NCI-H2029 treated with DMSO at 0.1 percent for 48 hours (cell line): ENCODE measurements at regions not wholly inside any gene's neighbourhood (a gene's known extent, or its start where the extent isn't known, plus 50 kb on each side); places are given as distances from the start of the nearest gene placed in this dataset.
A peak's percentile ranks its signal among the peaks of the same experiment; 100 is the strongest.
"Not testable (repeated sequence)": the region's sequence is repeated elsewhere in the genome, so short reads cannot be mapped to it uniquely, and the experiment has no call there.

Experiments used
- DNase-seq: peaks from one replicate; lab custom pipeline; 2025; lab: John Stamatoyannopoulos, UW

DNA sequence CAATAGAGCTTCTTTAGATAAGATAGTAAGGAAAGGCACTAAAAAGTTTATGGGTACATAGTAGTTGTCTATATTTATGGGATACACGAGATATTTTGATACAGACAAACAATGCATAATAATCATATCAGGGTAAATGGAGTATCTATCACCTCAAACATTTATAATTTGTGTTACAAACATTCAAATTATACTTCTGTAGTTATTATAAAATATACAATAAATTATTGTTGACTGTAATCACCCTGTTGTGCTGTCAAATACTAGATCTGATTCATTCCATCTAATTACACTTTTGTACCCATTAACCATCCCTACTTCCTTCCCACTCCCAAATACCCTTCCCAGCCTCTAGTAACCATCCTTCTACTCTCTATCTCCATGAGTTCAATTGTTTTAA, 179.7 kb downstream of the FOXG1 start:
- no peak for DNase-seq

DNA sequence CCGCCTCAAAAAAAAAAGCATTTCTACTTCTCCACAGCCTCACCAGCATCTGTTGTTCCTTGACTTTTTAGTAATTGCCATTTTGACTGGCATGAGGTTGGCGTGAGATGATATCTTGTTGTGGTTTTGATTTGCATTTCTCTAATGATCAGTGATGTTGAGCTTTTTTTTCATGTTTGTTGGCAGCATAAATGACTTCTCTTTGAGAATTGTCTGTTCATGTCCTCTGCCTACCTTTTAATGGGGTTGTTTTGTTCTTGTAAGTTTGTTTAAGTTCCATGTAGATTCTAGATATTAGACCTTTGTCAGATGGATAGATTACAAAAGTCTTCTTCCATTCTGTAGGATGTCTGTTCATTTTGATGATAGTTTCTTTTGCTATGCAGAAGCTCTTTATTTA, 182.9 kb downstream of the FOXG1 start:
- no peak for DNase-seq

DNA sequence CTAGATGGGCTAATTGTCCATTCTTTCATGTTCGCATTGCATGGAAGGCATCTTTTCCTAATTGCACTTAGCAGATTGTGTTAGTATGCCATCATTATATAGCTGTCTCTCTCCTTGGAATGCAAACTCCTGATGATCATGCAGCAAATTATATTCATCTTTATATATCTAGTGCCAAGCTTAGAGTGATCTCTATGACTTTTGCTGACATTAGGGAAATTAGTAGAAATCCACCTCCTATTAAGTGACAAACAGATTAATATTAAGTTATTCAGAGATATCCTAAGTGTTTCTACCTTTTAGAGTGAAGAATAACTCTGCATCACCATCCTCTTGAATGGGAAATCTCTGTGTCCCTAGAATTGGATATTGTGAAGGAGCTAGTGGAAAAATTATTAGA, 185.6 kb downstream of the FOXG1 start:
- DNase-seq, result no peak

DNA sequence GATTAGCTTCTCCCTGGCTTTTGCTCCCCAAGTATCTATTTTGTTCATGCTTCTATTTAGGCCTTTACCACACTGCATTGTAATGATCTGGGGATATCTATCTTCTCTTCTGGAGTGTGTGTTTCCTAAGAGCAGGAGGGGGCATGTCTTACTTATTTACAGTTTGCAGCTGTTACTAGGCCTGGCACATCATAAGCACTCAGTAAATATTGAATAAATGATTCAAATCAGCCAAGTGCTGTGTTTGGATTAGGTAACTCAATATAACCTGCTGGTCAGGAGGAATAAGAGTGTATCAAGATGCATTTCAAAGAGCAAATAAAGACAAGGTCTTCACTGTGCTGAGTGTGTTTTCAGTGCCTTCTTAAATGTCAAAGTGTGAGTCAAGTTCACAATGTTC, 186.1 kb downstream of the FOXG1 start:
- DNase-seq, result peak; percentile 59

DNA sequence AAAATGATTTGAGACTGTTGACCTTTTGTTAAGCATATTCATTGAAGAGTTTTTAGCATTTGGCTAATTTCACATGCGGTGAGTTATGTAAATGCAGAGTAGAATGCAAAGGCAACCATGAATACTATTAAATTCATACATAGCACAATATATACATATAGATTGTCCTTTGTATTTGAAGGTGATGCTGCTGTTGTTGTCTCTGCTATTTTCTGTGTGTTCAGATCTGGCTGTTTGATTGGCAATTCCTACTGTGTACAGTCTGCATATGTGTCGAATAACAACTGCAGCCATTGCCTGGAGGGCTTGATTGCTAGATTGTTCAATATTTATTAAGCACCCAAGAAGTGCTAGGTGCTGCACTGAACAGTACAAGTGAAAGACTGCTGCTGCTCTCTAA, 187.4 kb downstream of the FOXG1 start:
- DNase-seq, result no peak

DNA sequence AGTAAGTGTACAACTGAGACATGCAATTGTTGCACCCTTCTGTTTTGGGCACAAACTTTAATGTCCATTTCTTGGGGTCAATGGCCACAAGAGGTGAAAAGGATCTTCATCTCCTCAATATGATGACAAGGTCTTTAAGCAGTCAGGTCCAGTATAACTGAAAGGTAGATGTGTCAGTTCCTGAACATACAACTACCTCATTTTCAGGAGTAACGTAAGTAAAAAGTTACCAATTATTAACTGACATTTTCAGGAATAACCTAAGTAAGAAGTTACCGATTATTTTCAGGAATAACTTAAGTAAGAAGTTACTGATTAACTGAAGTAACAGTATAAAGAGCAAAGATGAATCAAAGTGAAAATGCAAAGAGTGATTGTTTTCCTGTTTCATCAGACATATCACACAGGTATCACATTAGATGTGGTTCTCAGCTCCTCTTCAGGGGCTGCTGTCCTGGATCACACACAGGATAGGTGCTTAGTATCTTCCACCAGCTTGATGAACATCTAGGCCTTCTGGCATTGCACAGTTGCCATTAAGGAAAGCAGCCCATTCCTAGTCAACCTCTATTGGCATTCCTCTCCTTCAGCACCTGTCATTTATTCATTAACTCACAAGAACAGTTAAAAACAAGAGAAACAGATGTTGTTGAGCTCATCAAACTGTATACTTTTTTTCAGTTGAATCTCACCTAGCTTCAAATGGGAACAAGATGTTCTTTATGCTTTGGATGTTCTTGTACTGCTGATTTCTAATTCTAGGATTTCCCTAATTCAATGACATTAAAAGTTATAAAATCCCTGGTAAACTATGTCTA, 200.0 kb downstream of the FOXG1 start:
- DNase-seq, result no peak

DNA sequence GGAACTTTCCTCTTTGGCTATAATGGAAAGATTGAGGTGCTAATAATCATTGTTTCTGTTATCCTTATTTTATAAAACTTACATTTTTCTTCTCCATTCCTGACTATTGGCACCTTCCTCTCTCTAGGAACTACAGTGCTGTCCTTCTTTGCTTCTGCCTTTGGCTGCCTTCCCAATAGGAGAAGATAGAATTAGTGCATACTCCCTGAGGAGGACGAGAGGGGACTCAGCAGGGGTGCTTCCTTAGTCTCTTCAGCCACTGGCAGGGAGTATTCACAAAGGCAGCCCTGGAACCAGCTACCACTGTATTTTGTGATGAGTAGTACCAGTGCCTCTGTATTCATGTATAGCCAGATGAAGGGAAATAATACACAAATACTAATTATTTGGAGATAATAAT, 208.5 kb downstream of the FOXG1 start:
- no peak for DNase-seq

DNA sequence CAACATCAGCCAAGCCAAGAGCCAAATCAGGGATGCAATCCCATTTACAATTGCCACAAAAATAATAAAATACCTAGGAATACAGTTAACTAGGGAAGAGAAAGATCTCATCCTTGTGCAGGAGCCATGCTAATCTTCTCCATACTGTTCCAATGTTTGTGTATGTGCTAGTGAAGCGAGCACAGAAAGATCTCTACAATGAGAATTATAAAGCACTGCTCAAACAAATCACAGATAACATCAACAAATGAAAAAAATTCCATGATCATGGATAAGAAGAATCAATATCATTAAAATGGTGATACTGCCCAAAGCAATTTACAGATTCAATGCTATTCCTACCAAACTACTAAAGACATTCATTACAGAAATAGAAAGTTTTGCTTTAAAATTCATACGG, 215.6 kb downstream of the FOXG1 start:
- DNase-seq, result no peak

DNA sequence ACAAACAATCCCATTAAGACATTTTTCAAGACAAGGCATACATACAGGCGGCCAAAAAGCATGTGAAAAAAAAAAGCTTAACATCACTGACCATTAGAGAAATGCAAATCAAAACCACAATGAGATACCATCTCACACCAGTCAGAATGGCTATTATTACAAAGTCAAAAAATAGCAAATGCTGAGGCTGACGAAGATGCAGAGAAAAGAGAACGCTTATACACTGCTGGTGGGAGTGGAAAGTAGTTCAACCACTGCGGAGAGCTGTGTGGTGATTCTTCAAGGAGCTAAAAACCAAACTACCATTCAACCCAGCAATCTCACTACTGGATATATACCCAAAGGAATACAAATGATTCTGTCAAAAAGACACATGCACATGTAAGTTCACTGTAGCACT, 216.7 kb downstream of the FOXG1 start:
- no peak for DNase-seq

DNA sequence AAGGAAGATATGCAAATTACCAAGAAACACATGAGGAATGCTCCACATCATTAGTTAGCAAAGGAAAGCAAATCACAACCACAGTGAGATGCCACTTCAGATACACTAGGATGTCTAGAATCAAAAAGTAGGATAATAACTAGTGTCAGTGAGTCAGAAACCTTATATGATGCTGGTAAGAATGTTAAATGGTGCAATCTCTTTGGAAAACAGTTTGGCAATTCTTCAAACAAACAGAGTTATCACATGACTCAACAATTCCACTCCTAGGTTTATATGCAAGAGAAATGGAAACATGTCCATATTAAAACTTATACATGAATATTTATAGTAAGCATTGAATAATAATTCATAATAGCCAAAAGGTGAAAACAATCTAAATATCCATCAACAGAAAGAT, 220.9 kb downstream of the FOXG1 start:
- DNase-seq, result no peak

DNA sequence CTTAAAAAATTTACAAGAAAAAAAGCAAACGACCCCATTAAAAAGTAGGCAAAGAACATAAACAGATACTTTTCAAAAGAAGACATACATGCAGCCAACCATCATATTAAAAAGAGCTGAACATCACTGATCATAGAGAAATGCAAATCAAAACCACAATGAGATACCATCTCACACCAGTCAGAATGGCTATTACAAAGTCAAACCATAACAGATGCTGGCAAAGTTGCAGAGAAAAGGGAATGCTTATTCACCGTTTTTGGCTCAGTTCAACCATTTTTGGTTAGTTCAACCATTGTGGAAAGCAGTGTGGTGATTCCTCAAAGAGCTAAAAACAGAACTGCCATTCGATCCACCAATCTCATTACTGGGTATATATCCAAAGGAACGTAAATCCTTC, 230.6 kb downstream of the FOXG1 start:
- DNase-seq, result not testable (repeated sequence)

DNA sequence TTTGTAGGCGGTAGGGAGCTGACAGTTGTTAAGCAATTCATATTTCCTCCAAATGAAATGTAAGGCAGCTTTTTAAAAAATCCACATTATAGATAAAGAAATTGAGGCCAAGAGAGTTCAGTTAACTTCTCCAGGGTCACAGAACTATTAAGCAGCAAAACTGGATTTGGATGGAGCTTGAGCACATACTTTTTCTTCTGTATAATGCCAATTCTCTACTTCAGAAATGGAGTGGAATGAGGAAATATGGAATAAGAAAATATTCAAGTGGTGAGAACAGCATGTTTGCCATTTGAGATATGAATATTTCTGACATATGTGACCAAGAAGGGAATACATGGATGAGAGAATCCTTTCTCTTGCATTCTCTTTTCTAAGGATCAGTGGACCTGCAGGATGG, 233.1 kb downstream of the FOXG1 start:
- no peak for DNase-seq

DNA sequence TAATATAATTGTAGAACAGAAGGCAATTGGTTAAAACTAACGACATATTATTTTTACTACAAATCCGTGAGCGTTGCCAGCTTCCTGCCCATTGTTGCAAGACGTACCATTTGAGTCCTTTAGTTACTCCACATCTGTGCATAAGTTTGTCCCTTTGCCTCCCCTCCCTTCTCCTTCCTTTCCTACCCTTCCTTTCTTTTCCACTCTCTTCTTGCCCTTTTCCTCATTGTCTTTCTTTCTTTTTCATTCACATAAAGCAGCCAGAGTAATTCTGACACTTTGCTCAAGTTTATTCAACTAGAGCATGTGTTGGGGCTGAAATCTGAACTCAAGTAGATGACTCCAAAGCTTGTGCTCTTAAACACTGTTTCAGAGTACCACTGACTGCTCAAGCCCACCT, 239.1 kb downstream of the FOXG1 start:
- DNase-seq, result no peak

DNA sequence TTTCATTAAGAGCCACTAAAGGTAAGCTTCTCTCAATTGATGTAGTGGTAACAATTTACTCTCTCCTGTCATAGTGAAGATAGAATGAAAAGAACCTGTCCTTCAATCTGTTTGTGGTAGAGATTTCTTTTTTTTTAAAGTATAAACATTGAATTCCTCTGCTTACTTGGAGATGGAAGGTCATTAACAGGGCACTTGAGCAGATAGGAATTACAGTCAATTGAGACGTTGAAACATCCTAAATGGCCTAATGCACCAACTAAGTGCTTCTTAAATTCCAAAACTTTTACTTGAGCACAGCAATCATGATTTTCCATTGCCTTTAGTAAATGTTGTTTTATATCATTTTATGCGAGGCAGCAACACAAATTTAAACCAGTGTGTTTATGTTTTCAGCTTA, 241.4 kb downstream of the FOXG1 start:
- DNase-seq, result no peak

DNA sequence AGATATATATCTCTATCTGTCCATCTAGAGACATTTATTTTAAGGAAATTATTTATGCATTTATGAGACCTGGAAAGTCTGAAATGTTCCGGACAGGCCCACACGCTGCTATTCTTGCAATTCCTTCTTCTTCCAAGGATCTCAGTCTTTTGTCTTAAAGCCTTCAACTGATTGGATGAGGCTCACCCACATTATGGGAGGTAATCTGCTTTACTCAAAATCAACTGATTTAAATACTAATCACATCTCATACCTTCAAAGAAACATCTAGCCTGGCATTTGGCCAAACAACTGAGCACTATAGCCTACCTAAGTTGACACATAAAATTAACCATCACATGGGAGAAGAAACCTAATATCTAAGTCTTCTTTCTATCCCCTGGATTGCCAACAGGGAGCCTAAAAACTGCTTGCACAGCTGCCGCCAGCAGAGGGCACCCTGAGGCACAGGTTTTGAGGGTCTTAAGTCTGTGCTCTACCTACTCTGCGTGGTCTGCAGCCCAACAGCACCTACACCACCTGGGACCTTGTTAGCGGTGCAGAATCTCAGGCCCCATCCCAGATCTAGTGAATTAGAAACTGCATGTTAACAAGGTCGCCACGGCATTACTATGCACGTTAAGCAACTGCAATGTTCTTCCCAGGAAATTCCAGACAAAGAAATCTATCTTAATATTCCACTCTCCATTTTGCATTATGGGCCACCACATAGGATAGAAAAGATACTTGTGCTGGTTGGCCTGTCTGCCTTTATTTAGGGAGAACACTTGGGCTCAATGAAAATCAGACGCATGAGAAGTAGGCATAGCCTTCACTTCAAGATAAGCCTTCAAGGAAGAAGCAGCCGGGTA, 249.7 kb downstream of the FOXG1 start:
- no peak for DNase-seq

DNA sequence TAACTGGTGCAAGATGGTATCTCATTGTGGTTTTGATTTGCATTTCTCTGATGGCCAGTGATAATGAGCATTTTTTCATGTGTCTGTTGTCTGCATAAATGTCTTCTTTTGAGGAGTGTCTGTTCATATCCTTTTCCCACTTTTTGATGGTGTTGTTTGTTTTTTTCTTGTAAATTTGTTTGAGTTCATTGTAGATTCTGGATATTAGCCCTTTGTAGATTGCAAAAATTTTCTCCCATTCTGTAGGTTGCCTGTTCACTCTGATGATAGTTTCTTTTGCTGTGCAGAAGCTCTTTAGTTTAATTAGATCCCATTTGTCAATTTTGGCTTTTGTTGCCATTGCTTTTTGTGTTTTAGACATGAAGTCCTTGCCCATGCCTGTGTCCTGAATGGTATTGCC, 256.9 kb downstream of the FOXG1 start:
- not testable (repeated sequence) for DNase-seq

DNA sequence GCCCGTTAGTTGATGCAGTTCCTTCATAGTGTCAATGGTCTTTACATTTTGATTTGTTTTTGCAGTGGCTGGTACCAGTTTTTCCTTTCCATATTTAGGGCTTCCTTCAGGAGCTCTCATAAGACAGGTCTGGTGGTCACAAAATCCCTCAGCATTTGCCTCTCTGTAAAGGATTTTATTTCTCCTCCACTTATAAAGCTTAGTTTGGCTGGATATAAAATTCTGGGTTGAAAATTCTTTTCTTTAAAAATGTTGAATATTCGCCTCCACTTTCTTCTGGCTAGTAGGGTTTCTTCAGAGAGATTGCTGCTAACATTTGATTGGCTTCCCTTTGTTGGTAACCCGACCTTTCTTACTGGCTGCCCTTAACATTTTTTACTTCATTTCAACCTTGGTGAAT, 260.9 kb downstream of the FOXG1 start:
- not testable (repeated sequence) for DNase-seq

DNA sequence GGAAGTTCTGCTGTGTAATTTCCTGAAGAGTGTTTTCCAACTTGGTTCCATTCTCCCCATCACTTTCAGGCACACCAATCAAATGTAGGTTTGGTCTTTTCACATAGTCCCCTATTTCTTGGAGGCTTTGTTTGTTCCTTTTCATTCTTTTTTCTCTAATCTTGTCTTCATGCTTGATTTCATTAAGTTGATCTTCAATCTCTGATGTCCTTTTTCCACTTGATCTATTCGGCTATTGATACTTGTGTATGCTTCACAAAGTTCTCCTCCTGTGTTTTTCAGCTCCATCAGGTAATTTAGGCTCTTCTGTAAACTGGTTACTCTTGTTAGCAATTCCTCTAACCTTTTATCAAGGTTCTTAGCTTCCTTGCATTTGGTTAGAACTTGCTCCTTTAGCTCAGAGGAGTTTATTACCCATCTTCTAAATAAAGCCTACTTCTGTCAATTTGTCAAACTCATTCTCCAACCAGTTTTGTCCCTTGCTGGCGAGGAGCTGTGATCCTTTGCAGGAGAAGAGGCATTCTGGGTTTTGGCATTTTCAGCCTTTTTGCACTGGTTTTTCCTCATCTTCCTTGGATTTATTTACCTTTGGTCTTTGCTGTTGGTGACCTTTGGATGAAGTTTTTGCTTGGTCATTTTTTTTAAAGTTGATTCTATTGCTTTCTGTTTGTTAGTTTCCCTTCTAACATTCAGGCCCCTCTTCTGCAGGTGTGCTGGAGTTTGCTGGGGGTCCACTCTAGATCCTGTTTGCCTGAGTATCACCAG, 261.5 kb downstream of the FOXG1 start:
- DNase-seq, result not testable (repeated sequence)

DNA sequence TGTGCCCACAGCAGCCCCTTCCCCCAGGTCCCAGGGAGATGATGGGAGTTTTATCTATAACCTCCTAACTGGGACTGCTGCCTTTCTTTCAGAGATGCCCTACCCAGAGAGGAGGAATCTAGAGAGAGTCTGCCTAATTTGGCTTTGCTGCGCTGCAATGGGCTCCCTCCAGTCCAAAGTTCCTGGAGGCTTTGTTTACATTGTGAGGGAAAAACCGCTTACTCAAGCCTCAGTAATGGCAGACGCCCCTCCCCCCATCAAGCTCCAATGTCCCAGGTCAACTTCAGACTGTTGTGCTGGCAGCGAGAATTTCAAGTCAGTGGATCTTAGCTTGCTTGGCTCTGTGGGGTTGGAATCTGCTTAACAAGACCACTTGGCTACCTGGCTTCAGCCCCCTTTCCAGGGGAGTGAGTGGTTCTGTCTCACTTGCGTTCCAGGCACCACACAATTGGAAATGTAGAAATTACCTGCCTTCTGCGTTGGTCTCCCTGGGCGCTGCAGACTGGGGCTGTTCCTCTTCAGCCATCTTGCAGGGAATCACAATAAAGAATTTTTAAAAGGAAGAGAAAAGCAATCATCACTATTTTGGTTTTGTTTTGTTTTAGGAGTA, 262.5 kb downstream of the FOXG1 start:
- no peak for DNase-seq

DNA sequence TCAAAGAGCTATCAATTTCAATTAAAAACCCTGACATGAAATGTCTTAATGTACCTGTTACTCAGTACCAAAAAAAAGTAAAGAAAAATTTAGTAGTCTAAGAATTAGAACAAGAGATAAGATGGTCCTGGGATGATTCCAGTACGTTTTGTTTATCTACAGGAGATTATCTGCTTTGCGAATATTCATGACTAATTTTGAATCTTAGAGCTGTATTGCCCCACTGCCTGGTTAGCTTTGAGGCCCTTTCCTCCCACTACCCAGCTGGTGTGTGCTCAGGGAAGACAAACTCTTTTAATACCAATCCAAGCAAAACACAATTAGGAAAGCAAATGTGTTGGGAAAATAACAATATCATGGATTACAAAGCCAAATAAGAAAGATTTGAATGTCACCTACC, 263.5 kb downstream of the FOXG1 start:
- no peak for DNase-seq

DNA sequence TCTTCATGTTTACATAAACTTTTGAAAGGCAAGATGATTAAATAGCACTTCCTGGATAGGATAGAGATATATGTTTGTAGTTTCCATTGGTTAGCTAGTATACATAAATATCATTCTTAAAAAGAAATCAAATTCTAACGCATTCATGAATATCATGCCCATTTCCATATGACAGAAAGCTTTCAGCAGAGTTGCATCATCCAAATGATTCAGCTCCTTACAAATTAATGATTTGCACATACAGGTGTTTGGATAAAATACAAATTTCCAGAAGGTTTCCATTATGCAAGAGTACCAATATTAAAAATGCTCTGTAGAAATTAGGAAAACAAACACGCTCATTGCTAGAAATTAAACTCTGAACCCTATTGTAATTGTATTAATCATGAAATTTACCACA, 264.4 kb downstream of the FOXG1 start:
- no peak for DNase-seq

DNA sequence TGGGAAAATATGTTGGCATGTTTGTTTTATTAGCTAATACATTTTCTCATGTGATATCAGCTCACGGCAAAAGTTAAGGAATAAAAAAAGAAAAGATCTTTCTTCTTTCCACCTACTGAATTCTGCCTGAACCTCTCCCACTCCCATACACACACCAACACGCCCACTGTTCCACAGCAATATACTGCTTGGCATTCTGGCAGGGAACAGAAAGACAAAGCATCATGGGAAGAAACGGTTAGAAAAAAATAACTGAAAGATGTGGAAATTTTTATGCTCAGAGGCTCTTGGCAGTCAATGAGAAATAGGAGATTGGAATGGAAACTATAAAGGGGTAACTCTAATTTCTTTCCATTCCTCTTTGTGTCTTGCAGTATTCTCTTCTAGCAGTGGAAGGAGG, 268.5 kb downstream of the FOXG1 start:
- DNase-seq, result no peak
